GM12878 (cell line): ENCODE measurements at regions not wholly inside any gene's neighbourhood (a gene's known extent, or its start where the extent isn't known, plus 50 kb on each side); places are given as distances from the start of the nearest gene placed in this dataset.

Experiments used
- ATAC-seq: fragments of 200-7000 bp; cut with Tn5 transposase; 3 replicates; pipeline ENCODE4 v1.9.1; 2020; ENCODE audit warnings: mild to moderate bottlenecking, moderate library complexity
- BruUV-seq: library from RNA; stranded (reverse); fragments of 400-500 nt; replicated peaks from 2 replicates; lab custom pipeline; 2021; lab: Mats Ljungman, UMichigan
- CTCF ChIA-PET: fragments of 300-600 bp; sonication (Branson Sonifier 250); formaldehyde crosslinking; extraction: SDS; loops from one replicate; lab custom pipeline; 2021; ENCODE audit warnings: inconsistent platforms; lab: Yijun Ruan, JAX
- POLR2A ChIA-PET: fragments of 350-600 bp; formaldehyde crosslinking; extraction: SDS; loops from one replicate; lab custom pipeline; 2021; ENCODE audit warnings: inconsistent platforms; lab: Charles Lee
- RAD21 ChIA-PET: fragments of 300-600 bp; sonication (Branson Sonifier 250); formaldehyde crosslinking; loops from one replicate; lab custom pipeline; 2023; ENCODE audit warnings: antibody characterized with exemption; ENCODE audit not compliant: unreplicated experiment; lab: Charles Lee
- SMC1A ChIA-PET: fragments of 300-600 bp; sonication (Branson Sonifier 250); formaldehyde crosslinking; loops from one replicate; lab custom pipeline; 2023; ENCODE audit not compliant: unreplicated experiment, uncharacterized antibody; lab: Charles Lee
- DNase-seq: peaks from one replicate; pipeline ENCODE4 v3.0.0-alpha.2; 2011; ENCODE audit warnings: low read depth, low spot score
- FAIRE-seq: peaks from 3 replicates; lab custom pipeline; 2011; peaks lifted over from hg19 to GRCh38; lab: Jason Lieb, UNC
- H2AFZ ChIP-seq: 2 replicates; pipeline ENCODE4 v1.6.0; 2011; ENCODE audit warnings: low read depth, low read length, control low read depth; ENCODE audit not compliant: control insufficient read depth
- H3K27ac ChIP-seq: 2 replicates; pipeline ENCODE4 v1.5.1; 2011; ENCODE audit warnings: control low read depth; ENCODE audit not compliant: control insufficient read depth, insufficient read depth
- H3K27me3 ChIP-seq, 2 experiments: replicated peaks in 1 of 2; 2 replicates each; pipeline versions ENCODE4 v1.6.0 to v1.6.1; 2011; ENCODE audit warnings: low read length in 1 of 2; ENCODE audit not compliant: control insufficient read depth in 2 of 2, insufficient read depth in 2 of 2
- H3K36me3 ChIP-seq, 2 experiments: 2 replicates each; pipeline ENCODE4 v1.5.1; 2011; ENCODE audit warnings: low read length in 1 of 2; ENCODE audit not compliant: control insufficient read depth in 2 of 2, insufficient read depth in 2 of 2
- H3K4me1 ChIP-seq: 2 replicates; pipeline ENCODE4 v1.6.1; 2011; ENCODE audit warnings: mild to moderate bottlenecking, low read length, moderate library complexity, mixed read lengths; ENCODE audit not compliant: control insufficient read depth, insufficient read depth
- H3K4me2 ChIP-seq: 2 replicates; pipeline ENCODE4 v1.6.0; 2011; ENCODE audit warnings: control low read depth; ENCODE audit not compliant: control insufficient read depth, insufficient read depth
- H3K4me3 ChIP-seq: fragments of 200-600 bp; sonication (generic); 2 replicates; pipeline ENCODE4 v1.5.1; 2016
- H3K79me2 ChIP-seq: 2 replicates; pipeline ENCODE4 v1.6.0; 2011; ENCODE audit warnings: low read length; ENCODE audit not compliant: control insufficient read depth, insufficient read depth
- H3K9ac ChIP-seq: 2 replicates; pipeline ENCODE4 v1.8.0; 2011; ENCODE audit warnings: low read length, control low read depth, mixed read lengths; ENCODE audit not compliant: control insufficient read depth, insufficient read depth
- H3K9me3 ChIP-seq: replicated peaks from 3 replicates; pipeline ENCODE4 v1.5.1; 2011; ENCODE audit warnings: mild to moderate bottlenecking, low read length; ENCODE audit not compliant: control insufficient read depth, insufficient read depth
- H4K20me1 ChIP-seq: 2 replicates; pipeline ENCODE4 v1.6.0; 2011; ENCODE audit not compliant: control insufficient read depth, insufficient read depth
- ASH2L ChIP-seq: fragments of 300-600, 200-600 bp; sonication (generic); IDR thresholded peaks from 2 replicates; pipeline ENCODE4 v1.6.1; 2017; ENCODE audit warnings: low read depth, mild to moderate bottlenecking, borderline replicate concordance
- MLLT1 ChIP-seq: fragments of 450-650 bp; IDR thresholded peaks from 2 replicates; pipeline ENCODE4 v1.6.1; 2016; ENCODE audit warnings: mild to moderate bottlenecking
- NFYB ChIP-seq: IDR thresholded peaks from 2 replicates; pipeline ENCODE4 v1.6.1; 2011; ENCODE audit warnings: low read depth, mild to moderate bottlenecking, low read length, improper control_type of control experiment, moderate library complexity; ENCODE audit not compliant: insufficient read depth
- SMARCA5 ChIP-seq: fragments of 450-650 bp; IDR thresholded peaks from 2 replicates; pipeline ENCODE4 v1.6.1; 2017; ENCODE audit warnings: mild to moderate bottlenecking
- WGBS: methylation state at CpG from one replicate; pipeline ENCODE4 v1.1.6; 2016; ENCODE audit warnings: low lambda C conversion rate; ENCODE audit not compliant: insufficient replicate concordance, insufficient coverage; ENCODE audit errors: missing lambda C conversion rate; 5-methylcytosine and 5-hydroxymethylcytosine counted together
- in situ Hi-C: fragments of 300-500 bp; cut with MboI; formaldehyde crosslinking; loops from 9 replicates; pipeline ENCODE4 v1.14.3; 2018; ENCODE audit warnings: mixed read lengths
- intact Hi-C: fragments of 100-400 bp; cut with micrococcal nuclease; formaldehyde crosslinking; loops from one replicate; pipeline ENCODE4 v1.14.2; 2022; ENCODE audit not compliant: unreplicated experiment
- TF ChIP-seq, protein P1 (sequence below): fragments of 450-650 bp; IDR thresholded peaks from 2 replicates; pipeline ENCODE4 v1.6.1; 2017; ENCODE audit warnings: low read depth, mild to moderate bottlenecking, moderate library complexity
- TF ChIP-seq, protein P2 (sequence below): IDR thresholded peaks from 2 replicates; pipeline ENCODE4 v1.6.1; 2012; ENCODE audit warnings: low read depth, low read length, improper control_type of control experiment
- TF ChIP-seq, protein P3 (sequence below): IDR thresholded peaks from 2 replicates; pipeline ENCODE4 v1.6.1; 2012; ENCODE audit warnings: low read depth, low read length, improper control_type of control experiment

GRCh38 chr11:26096451-26096850 lies 235.5 kb upstream of the ANO3 start:
- whole genome bisulfite sequencing, result 38% methylated on average over 6 of the region's 6 CpGs
- no TSS peak for BruUV-seq
- in situ Hi-C loops (no loop called here), intact Hi-C loops (no loop called here)
- POLR2A ChIA-PET, result no interaction called here
- CTCF ChIA-PET, result interaction anchor here (1.0 kb wide), 1 partner anchor 11 kb away, joined by 3 read pairs; no protein-coding TSS in a partner anchor
- SMC1A ChIA-PET, result no interaction called here
- Histone ChIP-seq H3K79me2 (no peaks in the 10 kb centered on the region), H3K9me3 (no peaks in the 10 kb centered on the region; the same call in 2 of the 3 replicates), H3K9ac (no peak overlapping the region), H3K27me3 (no peaks in the 10 kb centered on the region), H2AFZ (no peak overlapping the region), H4K20me1 (no peaks in the 10 kb centered on the region), H3K4me1 (no peaks in the 10 kb centered on the region), H3K27ac (no peak overlapping the region), H3K4me2 (no peak overlapping the region), H3K4me3 (no peak overlapping the region), H3K36me3 (no peaks in the 10 kb centered on the region)
- RAD21 ChIA-PET, result no interaction called here
- no peak for FAIRE-seq
- TF ChIP-seq SMARCA5 (no peak), ASH2L (no peak), NFYB (no peak), MLLT1 (no peak)
- TF ChIP-seq, protein P1, sequence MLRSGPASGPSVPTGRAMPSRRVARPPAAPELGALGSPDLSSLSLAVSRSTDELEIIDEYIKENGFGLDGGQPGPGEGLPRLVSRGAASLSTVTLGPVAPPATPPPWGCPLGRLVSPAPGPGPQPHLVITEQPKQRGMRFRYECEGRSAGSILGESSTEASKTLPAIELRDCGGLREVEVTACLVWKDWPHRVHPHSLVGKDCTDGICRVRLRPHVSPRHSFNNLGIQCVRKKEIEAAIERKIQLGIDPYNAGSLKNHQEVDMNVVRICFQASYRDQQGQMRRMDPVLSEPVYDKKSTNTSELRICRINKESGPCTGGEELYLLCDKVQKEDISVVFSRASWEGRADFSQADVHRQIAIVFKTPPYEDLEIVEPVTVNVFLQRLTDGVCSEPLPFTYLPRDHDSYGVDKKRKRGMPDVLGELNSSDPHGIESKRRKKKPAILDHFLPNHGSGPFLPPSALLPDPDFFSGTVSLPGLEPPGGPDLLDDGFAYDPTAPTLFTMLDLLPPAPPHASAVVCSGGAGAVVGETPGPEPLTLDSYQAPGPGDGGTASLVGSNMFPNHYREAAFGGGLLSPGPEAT, result no peak
- TF ChIP-seq, protein P2, sequence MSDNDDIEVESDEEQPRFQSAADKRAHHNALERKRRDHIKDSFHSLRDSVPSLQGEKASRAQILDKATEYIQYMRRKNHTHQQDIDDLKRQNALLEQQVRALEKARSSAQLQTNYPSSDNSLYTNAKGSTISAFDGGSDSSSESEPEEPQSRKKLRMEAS, result no peak
- TF ChIP-seq, protein P3, sequence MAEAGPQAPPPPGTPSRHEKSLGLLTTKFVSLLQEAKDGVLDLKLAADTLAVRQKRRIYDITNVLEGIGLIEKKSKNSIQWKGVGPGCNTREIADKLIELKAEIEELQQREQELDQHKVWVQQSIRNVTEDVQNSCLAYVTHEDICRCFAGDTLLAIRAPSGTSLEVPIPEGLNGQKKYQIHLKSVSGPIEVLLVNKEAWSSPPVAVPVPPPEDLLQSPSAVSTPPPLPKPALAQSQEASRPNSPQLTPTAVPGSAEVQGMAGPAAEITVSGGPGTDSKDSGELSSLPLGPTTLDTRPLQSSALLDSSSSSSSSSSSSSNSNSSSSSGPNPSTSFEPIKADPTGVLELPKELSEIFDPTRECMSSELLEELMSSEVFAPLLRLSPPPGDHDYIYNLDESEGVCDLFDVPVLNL, result no peak
- DNase-seq, result no peak
- ATAC-seq, result no peak
